ENCODE measurements at regions not wholly inside any gene's neighbourhood (a gene's known extent, or its start where the extent isn't known, plus 50 kb on each side); places are given as distances from the start of the nearest gene placed in this dataset.

GRCh38 chrX:94721386-94721785, 1047.4 kb downstream of the FAM133A start:
- TF ChIP-seq CREB1 (CRISPR knock-in tag; IDR thresholded peaks at IDR 0.05) = no peak
- TF ChIP-seq CTCF (IDR thresholded peaks at IDR 0.05) = no peak
- no peak for TF ChIP-seq JUN (CRISPR knock-in tag; IDR thresholded peaks at IDR 0.05)
- TF ChIP-seq MAX (CRISPR knock-in tag; IDR thresholded peaks at IDR 0.05) = no peak
- TF ChIP-seq ATF1 (CRISPR knock-in tag; IDR thresholded peaks at IDR 0.05) = no peak
- TF ChIP-seq PRDM15 (CRISPR knock-in tag; IDR thresholded peaks at IDR 0.05) = no peak
- TF ChIP-seq USF2 (CRISPR knock-in tag; IDR thresholded peaks at IDR 0.05) = no peak
- no peak for TF ChIP-seq RORB (CRISPR knock-in tag; IDR thresholded peaks at IDR 0.05)
- no peak for TF ChIP-seq CREM (CRISPR knock-in tag; IDR thresholded peaks at IDR 0.05)
- TF ChIP-seq FOXP1 (CRISPR knock-in tag; IDR thresholded peaks at IDR 0.05; ENCODE audit: borderline replicate concordance) = no peak

All from WTC11 (cell line).